HG02885 (cell line): ENCODE measurements at regions not wholly inside any gene's neighbourhood (a gene's known extent, or its start where the extent isn't known, plus 50 kb on each side); places are given as distances from the start of the nearest gene placed in this dataset.
A peak's percentile ranks its signal among the peaks of the same experiment; 100 is the strongest.

Experiments used
- ATAC-seq: cut with Tn5 transposase; IDR thresholded peaks from one replicate; pipeline ENCODE4 v1.9.1; 2021; ENCODE audit warnings: mild to moderate bottlenecking; ENCODE audit not compliant: unreplicated experiment, poor library complexity

DNA sequence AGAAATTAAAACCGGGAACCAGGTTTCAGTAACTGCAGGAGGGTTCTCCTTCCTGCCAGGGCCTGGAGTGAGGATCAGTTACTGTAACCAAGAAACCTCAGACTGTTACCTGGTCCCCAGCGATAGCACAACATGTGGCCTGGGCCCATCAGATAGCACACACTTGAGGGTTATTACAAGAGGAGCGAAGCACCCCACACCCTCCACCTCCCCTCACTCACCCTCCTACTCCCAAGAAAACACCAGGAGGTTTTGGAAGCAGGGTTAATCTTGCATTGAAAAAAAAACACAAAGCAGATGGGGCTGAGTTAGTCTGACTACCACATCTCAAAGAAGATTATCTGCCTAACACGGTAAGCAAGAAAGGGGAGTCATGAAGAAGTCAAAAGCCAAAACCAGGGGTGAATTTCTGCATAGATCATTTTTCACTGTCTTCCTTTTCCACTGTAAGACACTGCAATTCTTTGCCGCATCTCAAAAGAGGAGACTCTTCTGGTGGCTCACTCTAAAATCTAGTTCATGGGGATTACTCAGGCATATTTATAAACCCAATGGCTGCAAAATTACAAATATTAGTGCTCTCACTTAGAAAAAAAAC is 75.9 kb upstream of the DOCK9 start:
- ATAC-seq, result no peak

DNA sequence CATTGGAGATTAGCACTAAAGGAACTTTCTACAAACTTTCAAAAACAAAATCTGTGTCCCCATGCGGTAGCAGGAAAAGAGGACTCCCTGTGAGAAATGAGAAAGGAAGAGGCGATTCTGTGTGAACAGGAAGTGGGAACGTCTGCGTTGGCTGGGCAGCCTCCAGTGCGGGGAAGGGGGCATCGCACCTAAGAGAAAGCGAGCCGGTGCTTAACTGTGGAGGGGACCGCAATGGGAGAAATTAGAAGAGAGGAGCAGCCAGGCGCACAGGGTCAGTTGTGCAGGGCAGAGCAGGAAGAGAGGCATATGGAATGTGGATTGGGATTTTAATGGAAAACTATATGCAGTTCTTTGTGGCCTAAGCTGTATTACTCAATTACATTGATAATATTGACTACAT is 77.4 kb upstream of the DOCK9 start:
- no peak for ATAC-seq

DNA sequence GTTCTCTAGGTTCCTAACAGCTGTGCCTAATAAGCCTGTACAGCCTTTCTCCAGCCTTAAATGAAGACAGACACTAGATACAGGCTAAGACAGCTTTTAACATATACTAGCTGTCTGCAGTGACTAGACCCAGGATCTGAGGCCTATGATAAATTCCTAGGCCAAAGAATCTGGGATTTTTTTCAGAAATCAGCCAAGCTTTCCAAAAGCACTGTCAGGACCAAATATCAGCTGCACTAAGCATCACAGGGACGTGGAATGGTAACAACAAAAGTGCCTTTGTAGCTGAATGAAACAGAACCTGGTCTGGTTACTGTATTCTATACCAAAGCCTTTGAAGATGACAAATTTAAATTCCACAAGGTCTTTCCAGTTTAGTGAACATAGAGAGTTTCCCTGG is 77.9 kb upstream of the DOCK9 start:
- ATAC-seq, result no peak

DNA sequence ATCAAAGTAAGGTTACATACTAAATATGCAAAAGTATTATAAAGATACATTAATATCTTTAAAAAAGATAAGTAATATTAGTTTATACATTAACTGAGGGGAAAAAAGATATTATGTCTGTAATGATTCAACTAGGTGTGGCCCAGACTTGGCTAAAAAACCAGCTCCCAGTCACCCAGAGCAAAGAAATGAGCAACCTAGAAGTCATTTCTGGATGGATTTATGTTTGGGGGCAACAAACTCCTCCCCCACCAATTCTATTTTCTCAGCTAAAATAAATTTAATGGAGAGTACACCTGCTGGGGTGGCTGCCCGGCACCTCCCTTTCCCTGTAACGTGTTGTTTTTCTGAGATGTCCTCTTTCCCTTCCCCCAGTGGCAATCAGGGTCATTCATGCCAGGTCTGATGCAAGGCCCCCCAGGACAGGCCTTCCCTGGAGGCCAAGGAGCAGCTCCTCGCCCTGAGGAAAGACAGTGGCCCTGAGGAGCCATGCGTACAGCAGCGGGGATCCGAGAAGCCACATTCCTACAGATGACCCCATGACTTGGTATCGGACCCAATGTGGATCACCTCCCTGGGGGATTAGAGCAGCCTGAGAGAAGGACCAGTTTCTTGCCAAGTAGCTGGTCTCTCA is 78.6 kb upstream of the DOCK9 start:
- no peak for ATAC-seq

DNA sequence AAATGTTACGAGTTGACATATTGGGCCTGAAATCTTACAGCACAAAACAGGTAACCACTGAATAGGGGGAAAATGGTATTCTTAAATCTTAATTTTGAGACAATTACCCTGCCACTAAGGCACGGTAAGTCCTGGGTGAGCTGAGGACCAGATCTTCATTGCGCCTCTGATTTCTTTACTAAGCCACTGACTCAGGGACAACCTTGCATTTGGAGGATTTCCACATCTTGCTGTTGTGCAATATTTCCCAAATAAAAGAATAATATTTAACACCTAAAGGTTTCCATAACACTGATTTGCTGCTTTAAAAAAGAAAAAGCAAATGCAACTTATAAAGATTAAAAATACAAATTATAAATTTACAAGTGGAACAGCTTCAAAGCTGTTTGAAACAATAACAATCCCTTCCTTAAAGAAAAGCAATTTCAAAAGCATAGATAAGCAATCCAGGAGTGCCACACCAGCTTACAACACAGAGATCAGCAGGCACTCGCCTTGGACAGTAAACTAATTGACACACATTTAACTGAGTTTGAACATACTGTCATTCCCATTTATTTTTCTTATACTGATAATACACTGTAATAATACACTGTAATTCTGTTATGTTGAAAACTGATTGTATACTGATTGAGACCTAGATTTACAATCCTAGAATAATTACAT is 79.6 kb upstream of the DOCK9 start:
- ATAC-seq, result no peak

DNA sequence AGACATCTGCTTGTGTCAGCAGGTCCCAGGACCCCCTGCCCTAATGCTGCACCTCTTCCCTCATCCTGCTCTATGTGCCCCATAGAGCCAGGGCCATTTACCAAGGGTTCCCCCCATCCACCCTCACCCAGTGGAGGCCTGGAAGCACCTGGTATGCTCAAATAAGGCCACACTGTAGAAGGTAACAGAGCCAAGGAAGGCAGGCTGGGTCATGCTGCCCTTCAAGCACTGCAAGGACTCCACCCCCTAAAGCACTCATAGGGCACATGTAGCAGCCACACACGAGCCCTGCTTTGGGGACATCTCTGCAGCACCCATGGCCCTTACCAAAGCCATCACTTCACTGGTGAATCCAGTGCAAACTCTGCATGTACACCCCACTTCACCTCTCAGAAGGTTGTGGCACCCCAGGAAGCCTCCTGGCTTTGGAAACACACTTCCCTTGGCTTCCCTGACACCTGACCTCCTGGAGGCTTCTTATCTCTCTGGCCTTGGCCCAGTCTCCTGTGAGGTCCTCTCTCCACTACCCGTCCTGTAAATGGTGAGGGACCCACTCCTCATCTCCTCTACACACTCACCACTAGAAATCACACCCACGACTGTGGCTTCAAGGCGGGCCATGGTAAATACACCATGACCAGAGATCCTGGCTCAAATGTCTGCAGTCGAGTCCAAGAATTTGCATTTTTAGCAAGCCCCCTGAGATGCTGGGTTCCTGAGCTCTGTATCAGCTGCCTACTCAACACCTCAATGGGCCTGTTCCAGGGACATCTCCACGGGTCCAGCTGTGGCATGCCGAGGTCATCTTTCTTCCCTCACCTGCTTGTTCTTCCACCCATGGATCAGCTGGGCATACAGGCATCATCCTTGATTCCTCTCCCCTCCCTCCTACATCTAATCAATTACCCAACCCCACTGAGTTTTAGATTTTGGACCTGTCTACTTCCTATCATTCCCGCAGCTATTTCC is 80.9 kb upstream of the DOCK9 start:
- ATAC-seq, result no peak

DNA sequence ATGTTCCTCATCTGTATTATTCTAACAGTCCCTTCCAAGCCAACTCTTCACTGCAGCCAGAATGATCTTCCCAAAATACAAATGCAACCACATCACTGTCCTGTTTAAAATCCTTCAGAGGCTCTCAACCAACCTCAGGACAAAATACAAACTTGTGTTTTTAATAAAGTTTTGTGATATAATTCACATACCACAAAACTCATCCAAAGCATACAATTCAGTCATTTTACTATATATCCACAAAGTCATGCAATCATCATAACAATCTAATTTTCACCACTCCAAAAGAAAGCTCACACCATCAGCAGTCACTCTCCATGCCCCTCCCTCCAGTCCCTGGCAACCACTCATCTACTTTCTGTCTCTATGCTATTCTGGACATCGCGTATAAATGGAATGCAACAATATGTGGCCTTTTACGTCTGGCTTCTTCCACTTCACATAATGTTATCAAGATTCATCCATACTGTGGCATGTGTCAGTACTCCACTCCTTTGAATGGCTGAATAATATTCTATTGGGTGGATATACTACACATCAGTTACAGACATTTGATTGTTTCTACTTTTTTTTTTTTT is 81.7 kb upstream of the DOCK9 start:
- no peak for ATAC-seq

DNA sequence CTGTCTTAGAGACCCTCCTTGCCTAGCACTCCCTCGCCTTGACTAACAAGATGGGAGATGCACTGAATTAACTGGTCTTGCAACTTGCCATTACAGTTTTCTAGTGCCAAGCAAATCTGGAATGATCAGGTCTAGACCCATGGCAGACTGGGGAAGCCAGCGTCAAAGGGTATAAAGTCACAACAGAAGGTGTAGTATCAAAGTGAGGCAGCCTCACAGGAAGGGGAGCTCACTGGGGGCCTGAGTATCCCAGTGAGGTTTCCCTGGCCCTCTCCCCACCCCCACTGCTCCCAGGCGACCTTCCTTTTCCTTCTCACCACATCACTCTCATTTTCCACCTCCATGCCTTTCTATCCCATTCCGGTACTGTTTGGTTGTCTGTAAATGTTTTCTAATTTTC is 83.5 kb upstream of the DOCK9 start:
- ATAC-seq, result no peak

DNA sequence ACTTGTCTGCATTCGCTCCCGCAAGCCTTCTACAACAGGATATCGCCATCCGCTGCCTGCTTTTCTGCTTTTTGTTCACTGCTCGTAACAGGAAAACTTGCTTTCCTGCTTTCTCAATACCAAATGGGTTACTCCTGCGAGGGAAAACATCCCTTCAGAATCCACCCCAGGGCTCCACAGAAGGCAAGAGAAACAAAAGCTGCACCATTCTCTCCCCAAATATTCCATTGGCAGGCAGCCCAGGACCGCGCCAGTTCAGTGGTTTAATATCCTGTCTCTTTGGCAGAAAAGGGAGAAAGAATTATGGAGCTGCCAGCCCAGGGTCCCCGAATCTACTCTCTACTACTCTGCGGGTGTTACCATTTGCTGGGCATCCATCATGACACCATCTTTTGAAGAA is 84.7 kb upstream of the DOCK9 start:
- ATAC-seq, result no peak

DNA sequence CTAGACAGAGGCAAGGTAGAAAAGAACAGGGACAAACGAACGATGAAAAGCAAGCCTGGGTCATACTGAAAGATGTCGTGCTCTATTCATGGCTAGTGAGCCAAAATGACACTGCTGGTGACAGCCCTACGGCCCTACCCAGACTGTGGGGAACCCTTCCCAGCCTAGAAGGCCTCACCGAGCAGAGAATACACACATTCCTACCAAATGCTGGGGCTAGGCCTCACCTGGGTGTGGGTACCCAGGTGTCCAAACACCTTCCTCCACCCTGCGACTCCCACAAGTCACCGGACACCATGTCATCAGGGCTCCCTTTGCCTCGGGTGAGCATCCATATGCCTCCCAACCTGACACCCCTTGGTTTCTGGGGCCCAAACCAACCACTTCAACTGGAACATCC is 85.3 kb upstream of the DOCK9 start:
- no peak for ATAC-seq

DNA sequence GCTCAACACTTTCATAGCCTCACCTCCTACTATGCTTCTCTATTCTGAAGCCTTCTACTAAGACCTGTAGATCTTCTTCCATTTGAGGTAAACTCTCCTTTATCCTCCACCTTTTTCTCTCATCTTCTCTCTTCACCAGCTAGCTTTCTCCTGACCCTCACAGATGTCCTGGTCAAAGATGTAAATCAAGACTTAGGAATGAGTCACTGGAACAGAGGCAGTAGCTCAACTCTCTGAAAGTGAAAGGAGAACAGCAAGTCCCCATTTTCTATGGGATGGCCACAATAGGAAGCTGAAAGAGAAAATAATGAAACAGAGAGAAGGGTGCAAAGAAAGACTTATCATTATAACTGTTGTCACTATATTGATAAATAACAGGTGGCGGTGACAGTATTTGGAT is 86.1 kb upstream of the DOCK9 start:
- ATAC-seq, result peak; percentile 51

DNA sequence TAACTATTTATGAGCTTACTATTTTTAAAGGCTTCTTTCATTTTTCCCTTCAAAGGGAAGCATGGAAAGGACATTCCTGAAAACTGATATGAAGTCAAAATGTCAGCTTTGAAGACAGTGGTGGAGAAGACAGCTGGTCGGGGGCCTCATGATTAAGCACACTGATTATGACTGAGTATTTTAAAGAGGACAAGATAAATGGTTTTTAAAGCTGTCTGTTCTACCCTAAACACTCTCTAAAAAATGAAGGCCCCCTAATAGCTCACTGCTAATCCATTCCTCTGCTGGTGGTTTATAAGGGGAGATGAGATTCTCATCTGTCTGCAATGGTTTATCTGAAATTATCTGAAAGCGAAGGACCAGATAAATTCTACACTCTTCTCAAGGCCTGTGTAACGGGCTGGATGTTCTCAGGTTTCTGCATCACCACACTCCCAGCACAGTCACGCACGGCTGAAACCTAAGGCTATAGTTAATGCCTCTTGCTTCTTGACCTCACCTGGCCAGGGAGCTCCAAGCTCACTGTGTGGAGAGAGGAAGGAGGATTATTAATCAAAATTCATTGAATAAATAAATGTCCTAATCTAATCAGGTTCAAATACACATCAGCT is 86.9 kb upstream of the DOCK9 start:
- ATAC-seq, result no peak

DNA sequence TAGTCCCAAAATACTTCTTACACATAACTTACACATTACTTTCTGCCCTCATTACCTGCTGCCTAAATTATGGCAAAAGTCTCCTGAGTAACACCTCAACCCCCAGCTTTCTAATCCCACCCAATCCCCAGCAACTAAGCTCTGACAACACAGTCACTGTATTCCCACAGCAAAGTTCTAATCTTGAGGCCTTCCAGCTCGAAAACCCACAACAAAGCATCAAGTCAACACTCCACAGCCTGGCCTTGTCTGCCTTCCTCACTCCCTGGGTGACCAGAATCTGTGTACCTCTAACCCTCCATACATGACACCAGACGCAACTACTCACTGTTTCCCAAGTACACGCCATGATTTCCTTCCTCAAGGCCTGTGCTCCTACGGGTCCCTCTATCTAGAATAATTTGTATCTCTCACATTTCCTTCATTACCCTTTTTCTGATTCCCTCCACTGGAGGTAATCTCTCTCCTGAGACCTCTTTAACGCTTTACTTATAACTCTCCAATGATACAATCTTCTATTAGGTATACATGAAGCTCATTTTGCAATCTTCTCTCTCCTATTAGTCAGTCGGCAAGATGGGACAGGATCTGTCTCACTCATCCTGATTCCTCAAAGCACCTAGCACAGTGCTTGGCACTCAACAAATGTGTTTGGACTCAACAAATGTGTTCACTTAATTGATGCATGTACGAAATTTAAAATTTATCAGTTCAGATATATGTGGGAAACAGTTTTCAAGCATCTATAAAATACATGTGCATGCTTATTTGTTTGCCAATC is 87.6 kb upstream of the DOCK9 start:
- ATAC-seq, result no peak

DNA sequence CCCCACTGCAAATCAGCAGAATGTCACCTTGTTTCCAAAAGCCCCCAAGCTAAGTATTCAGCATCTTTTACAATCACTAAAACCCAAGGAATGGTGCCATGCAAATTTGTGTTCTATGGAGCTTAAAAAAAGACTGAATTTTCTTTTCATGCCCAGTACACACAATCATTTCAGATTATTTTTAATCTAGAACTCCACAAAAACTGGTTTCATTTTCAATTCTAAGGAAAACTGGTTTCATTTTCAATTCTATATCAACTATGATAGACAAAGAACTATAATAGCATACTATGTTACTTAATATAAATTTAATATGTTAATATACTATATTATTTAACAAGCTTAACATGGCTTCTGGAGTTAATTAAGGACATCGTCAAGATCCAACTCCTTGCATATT is 88.4 kb upstream of the DOCK9 start:
- ATAC-seq, result no peak

DNA sequence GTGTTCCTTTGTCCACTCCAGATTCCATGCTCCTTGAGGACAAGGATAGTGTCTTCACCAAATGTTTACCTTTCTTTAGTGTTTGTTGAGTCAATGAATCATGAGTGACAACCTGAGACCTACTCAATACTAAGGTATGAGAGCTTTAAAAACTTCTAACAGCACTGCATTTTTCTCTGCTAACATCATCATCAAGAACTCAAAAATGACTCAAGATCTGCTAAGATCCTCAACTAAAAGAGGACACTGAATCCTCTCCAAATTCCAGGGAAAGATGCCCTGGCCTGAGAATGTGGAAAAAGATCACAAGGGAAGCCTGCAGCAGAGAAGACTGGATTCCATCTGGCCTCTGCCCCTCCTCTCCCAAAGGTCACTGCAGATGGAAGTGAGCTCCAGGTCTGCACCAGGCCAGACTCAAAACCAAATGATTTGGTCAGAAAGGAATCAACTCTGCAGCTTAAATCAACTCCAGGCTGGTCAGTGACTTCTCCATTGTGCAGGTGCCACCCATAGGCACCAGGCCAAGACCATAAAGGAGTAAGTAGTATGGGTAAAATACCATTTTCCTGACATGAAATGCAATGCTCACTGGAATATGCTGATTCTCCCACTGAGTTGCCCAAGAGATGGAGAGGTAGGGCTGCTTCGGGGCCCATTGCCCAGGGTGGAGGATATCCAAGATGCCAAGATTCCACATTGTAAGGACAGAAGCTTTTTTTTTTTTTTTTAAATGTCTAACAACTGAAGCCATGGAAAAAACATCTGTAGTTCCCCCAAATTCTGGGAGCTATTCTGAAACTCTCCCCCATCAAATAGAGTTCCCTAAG is 89.5 kb upstream of the DOCK9 start:
- no peak for ATAC-seq

DNA sequence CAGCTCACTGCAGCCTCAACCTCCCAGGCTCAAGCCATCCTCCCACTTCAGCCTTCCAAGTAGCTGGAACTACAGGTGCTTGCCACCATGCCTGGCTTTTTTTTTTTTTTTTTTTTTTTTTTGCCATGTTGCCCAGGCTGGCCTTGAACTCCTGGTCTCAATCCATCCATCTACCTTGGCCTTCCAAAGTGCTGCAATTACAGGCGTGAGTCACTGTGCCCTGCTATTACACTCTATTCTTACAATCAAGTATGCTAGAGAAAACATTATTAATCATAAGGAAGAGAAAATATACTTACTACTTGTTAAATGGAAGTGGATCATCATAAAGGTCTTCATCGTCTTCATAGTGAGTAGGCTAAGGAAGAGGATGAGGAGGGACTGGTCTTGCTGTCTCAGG is 93.3 kb upstream of the DOCK9 start:
- no peak for ATAC-seq

DNA sequence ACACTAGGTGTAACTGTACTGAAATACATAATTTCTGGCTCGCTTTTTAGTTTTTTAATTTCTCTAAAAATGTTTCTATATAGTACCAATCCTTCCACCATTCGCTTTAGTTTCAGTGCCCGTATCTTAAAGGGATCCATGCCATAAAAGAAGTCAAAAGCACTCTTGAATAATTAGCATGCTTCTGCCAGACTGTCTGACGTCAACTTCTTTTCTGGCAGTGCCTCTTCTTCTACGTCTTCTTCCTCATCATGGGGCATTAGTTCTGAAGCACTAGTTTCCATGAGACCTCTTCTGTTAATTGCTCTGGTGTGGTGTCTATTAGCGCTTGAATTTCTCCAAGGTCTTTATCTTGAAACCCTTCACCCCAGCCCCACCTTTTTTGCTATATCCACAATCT is 93.8 kb upstream of the DOCK9 start:
- ATAC-seq, result no peak

DNA sequence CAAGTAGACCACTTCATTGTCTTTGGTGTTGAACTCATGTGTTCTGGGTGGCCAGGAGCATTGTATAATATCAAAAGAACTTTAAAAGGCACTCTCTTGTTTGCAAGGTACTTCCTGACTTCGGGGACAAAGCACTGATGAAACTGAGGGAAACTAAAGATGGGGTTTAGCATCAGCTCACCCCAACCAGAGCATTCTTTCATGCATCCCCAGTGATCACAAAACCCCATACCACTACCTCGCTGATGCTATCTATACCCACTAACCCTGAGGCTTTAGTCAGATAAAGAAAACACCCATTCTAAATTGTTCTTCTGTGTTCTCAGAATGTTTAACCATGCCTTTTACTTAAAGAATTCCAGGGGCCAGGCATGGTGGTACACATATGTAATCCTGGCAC is 94.5 kb upstream of the DOCK9 start:
- ATAC-seq, result no peak

DNA sequence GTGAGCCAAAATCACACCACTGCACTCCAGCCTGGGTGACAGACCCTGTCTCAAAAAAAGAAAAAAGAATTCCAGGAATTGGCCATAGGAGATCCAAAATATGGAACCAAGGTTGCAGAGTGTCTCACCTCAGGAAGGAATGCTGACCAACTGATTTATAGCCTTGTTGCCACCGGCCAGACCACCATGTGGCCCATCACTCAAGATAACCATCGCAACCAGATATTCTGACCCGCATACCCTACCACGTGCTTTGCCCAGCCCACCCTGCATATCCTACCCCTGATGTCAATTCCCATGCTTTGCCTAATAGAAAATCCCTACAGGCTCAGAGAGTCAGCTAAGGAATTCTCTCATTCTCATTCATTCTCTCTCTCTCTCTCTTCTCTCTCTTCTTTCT is 95.1 kb upstream of the DOCK9 start:
- no peak for ATAC-seq
